ENCODE measurements at regions not wholly inside any gene's neighbourhood (a gene's known extent, or its start where the extent isn't known, plus 50 kb on each side); places are given as distances from the start of the nearest gene placed in this dataset.

DNA sequence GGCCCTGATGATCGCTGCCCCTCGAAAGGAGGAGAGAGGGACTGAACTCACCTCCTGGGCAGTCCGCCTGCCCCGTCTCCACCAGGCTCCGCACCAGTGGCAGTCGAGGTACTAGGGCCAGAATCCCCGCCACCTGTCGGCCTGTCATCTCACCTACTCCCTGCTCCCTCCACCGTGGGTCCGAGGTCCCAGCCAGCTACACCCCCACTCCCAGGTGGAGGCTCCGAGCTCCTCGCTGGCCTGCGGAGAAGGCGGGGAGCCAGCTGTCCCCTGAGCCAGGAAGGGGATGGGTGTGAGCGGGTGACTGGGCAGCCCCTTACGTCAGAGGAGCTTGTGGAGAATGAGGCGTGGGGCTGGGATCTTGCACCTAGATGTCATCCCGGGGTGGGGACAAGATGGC lies 1066.5 kb upstream of the MANEA start:
- H3F3A ChIP-seq (ENCODE audit: insufficient read depth, low read depth) = no peaks in the 10 kb centered on the region
- TF ChIP-seq, protein P1, sequence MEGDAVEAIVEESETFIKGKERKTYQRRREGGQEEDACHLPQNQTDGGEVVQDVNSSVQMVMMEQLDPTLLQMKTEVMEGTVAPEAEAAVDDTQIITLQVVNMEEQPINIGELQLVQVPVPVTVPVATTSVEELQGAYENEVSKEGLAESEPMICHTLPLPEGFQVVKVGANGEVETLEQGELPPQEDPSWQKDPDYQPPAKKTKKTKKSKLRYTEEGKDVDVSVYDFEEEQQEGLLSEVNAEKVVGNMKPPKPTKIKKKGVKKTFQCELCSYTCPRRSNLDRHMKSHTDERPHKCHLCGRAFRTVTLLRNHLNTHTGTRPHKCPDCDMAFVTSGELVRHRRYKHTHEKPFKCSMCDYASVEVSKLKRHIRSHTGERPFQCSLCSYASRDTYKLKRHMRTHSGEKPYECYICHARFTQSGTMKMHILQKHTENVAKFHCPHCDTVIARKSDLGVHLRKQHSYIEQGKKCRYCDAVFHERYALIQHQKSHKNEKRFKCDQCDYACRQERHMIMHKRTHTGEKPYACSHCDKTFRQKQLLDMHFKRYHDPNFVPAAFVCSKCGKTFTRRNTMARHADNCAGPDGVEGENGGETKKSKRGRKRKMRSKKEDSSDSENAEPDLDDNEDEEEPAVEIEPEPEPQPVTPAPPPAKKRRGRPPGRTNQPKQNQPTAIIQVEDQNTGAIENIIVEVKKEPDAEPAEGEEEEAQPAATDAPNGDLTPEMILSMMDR (conservative IDR thresholded peaks at IDR 0.05) = no peak
- intact Hi-C loops (cut with micrococcal nuclease; ENCODE audit: unreplicated experiment) = no loop called here

DNA sequence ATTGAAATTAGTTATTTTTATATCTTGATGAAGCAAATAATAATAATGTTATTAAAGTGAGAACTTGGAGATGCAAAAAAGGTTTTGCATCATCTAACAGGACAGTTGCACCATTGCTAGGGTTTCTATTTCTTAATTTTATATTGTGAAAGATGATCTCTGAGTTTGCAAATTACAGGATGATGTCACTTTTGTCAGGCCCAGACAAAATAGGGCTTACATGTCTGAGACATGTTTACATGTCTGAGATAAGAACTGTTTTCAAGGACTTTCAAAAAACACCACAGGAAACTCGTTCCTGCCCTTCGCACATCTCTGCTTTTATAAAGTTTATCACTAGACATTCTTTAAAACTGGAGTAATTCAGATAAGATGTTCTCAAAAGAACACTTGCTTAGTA lies 1075.8 kb upstream of the MANEA start:
- no peaks in the 10 kb centered on the region for H3F3A ChIP-seq (ENCODE audit: insufficient read depth, low read depth)
- CTCF ChIA-PET = no interaction called here
- no peaks in the 10 kb centered on the region for H3K4me1 ChIP-seq (replicated peaks; ENCODE audit: insufficient read depth)
- H3K4me2 ChIP-seq = no peak overlapping the region
- POLR2A ChIA-PET (ENCODE audit: unreplicated experiment) = no interaction called here
- H3K27me3 ChIP-seq (ENCODE audit: insufficient read depth, low read depth) = no peaks in the 10 kb centered on the region
- no peaks in the 10 kb centered on the region for H3K36me3 ChIP-seq (ENCODE audit: low read depth)
- BruUV-seq (replicated peaks) = no TSS peak
- intact Hi-C loops (cut with micrococcal nuclease; ENCODE audit: unreplicated experiment) = no loop called here
- H3K9me2 ChIP-seq (ENCODE audit: insufficient read depth) = peaks cover 6% of the 10 kb centered on the region; the same call in 1 of the 2 replicates
- no peak overlapping the region for H3K27ac ChIP-seq
- H2AFZ ChIP-seq = no peak overlapping the region
- no peaks in the 10 kb centered on the region for H3K9me3 ChIP-seq (ENCODE audit: insufficient read depth, low read depth)
- DNase-seq = no peak
- TF ChIP-seq, protein P1 (conservative IDR thresholded peaks at IDR 0.05) = no peak
- no peak for TF ChIP-seq EZH2 (IDR thresholded peaks at IDR 0.05; ENCODE audit: low read depth)
- H4K20me1 ChIP-seq (ENCODE audit: insufficient read depth) = 0 out of 2 replicates have a peak, but pooled peaks cover 3% of the 10 kb centered on the region
- H3K4me3 ChIP-seq = no peak overlapping the region
- no peaks in the 10 kb centered on the region for H3K79me2 ChIP-seq (ENCODE audit: low read depth)

More for the DNA sequence above, 1066.5 kb upstream of the MANEA start:
- H3K27ac ChIP-seq = no peak overlapping the region
- H3K4me1 ChIP-seq (replicated peaks; ENCODE audit: insufficient read depth) = no peaks in the 10 kb centered on the region
- no peaks in the 10 kb centered on the region for H4K20me1 ChIP-seq (ENCODE audit: insufficient read depth)
- H3K27me3 ChIP-seq (ENCODE audit: insufficient read depth, low read depth) = no peaks in the 10 kb centered on the region
- no peaks in the 10 kb centered on the region for H3K36me3 ChIP-seq (ENCODE audit: low read depth)
- H3K4me3 ChIP-seq = no peak overlapping the region
- no peaks in the 10 kb centered on the region for H3K79me2 ChIP-seq (ENCODE audit: low read depth)
- ChIA-PET CTCF (no interaction called here), POLR2A (ENCODE audit: unreplicated experiment) (no interaction called here)
- no peaks in the 10 kb centered on the region; the same call in 1 of the 2 replicates for H3K9me2 ChIP-seq (ENCODE audit: insufficient read depth)
- no peak overlapping the region for H3K4me2 ChIP-seq
- no peak for DNase-seq
- BruUV-seq (replicated peaks) = no TSS peak
- H2AFZ ChIP-seq = no peak overlapping the region
- H3K9me3 ChIP-seq (ENCODE audit: insufficient read depth, low read depth) = no peaks in the 10 kb centered on the region

DNA sequence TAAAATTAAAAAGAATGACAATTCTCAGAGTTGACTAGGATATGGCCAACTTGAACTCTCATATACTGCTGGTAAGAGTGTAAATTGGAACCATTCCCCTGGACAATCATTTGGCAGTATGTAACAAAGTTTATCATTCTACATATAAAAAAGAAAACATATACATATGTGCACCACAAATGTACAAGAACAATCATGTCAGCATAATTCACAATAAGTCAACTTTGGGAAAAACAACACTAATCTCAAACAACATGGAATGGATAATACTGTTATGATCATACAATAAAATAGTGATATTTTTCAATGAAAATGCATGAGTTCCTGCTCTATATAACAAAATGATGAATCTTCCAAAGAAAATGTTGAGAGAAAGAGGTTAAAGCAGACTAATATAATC lies 1078.7 kb upstream of the EPHA7 start:
- H4K20me1 ChIP-seq (ENCODE audit: insufficient read depth) = 0 out of 2 replicates have a peak, but pooled peaks cover 3% of the 10 kb centered on the region
- TF ChIP-seq EZH2 (IDR thresholded peaks at IDR 0.05; ENCODE audit: low read depth) = no peak
- TF ChIP-seq, protein P1 (conservative IDR thresholded peaks at IDR 0.05) = no peak
- no peaks in the 10 kb centered on the region for H3K9me3 ChIP-seq (ENCODE audit: insufficient read depth, low read depth)
- POLR2A ChIA-PET (ENCODE audit: unreplicated experiment) = no interaction called here
- H2AFZ ChIP-seq = no peak overlapping the region
- H3K79me2 ChIP-seq (ENCODE audit: low read depth) = no peaks in the 10 kb centered on the region
- no peaks in the 10 kb centered on the region for H3F3A ChIP-seq (ENCODE audit: insufficient read depth, low read depth)
- no peak overlapping the region for H3K27ac ChIP-seq
- no peaks in the 10 kb centered on the region for H3K27me3 ChIP-seq (ENCODE audit: insufficient read depth, low read depth)
- CTCF ChIA-PET = no interaction called here
- no peak for DNase-seq
- H3K36me3 ChIP-seq (ENCODE audit: low read depth) = no peaks in the 10 kb centered on the region
- H3K4me1 ChIP-seq (replicated peaks; ENCODE audit: insufficient read depth) = no peaks in the 10 kb centered on the region
- H3K4me3 ChIP-seq = no peak overlapping the region
- BruUV-seq (replicated peaks) = no TSS peak
- intact Hi-C loops (cut with micrococcal nuclease; ENCODE audit: unreplicated experiment) = no loop called here
- H3K9me2 ChIP-seq (ENCODE audit: insufficient read depth) = peaks cover 6% of the 10 kb centered on the region; the same call in 1 of the 2 replicates
- H3K4me2 ChIP-seq = no peak overlapping the region
